NCI-H524 (cell line): ENCODE measurements at regions not wholly inside any gene's neighbourhood (a gene's known extent, or its start where the extent isn't known, plus 50 kb on each side); places are given as distances from the start of the nearest gene placed in this dataset.
A peak's percentile ranks its signal among the peaks of the same experiment; 100 is the strongest.

Experiments
- DNase-seq, 2 experiments: peaks; one replicate each; lab custom pipeline; 2025; lab: John Stamatoyannopoulos, UW

DNA sequence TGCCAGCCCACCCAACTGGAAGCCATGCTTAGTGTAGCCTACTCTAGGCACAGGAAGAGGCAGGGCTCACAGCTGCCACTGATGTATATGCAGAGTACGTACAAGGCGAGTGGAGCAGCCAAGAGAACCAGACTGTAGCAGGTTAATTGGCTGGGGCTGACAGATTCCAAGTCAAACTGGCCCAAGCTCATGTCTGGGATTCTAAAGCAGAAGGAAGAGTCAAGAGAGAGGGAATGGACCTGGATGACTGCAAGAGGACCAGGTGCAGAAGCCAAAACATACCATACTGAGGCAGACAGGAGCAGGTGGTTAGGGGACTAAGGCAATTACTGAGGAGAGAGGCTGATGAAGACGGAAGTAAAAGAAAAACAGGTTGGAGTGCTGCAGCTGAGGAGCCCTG, 51.3 kb upstream of the LRRN2 start:
- DNase-seq = peak; percentile 39 to 76

GRCh38 chr1:204738506-204738905, 53.0 kb upstream of the LRRN2 start:
- no peak for DNase-seq

- no peak for DNase-seq
Observed at GRCh38 chr1:204740354-204740753, 54.8 kb upstream of the LRRN2 start.

GRCh38 chr1:204741440-204741839, 55.9 kb upstream of the LRRN2 start:
- DNase-seq = peak in 1 of 2 experiments; percentile 27

DNA sequence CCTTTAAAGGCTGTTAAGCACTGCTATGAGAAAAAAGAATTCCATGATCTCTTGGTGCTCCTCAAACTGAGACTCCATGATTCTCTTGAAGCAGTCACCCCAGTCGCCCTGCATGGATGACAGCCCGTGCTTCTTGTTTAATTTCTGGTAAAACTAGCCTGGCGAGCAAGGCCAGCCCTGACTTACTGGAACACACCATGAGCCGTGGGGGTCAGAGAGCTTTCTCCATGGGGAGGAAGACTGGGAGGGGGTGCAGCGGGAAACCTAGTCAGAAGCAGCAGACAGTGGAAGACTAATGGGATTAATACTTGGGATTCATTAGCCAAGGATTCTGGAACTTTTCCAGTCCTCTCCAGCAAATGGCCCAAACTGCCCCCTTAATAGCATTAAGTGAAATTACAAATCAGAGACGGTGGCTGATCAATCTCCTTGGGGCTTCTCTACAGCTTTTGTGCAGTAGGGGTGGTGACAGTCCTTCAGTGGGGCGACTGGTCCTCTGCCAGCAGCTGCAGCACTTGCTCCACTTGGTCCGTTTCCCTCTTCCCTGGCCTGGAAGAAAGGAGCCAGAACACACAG, 57.2 kb upstream of the LRRN2 start:
- DNase-seq = peak; percentile 19 to 65

- DNase-seq = peak in 1 of 2 experiments; percentile 39
Observed at GRCh38 chr1:204744107-204744779, 58.7 kb upstream of the LRRN2 start.

DNA sequence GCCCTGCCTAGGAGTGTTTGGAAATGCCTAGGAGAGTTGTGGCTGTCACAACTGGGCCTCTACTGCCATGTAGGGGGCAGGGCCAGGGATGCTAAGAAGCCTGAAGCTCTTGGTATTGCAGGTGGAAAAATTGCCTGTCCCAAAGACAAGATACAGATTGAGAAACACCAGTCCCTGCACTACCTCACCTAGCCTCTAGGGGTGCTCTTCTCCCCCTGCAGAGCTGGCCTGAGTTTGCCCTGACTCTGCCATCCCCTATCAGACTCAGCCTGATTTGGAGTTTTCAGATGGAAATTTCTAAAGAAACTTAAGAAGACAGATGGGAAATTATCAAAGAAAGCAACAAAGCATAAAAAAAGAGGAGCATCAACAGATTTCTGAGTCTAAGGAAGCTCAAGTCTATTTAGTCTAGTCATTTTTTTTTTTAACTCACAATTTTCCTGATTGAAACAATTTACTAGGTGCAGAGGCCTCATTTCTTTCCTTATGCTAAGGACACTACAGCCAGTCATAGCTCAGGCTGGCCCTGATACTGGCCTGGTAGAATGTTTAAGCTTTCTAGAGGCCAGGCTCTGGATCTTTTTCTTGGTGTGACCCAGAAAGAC, 61.4 kb upstream of the LRRN2 start:
- DNase-seq = peak in 1 of 2 experiments; percentile 55

- no peak for DNase-seq
Observed at GRCh38 chr1:204751480-204751879, 65.9 kb upstream of the LRRN2 start.

DNA sequence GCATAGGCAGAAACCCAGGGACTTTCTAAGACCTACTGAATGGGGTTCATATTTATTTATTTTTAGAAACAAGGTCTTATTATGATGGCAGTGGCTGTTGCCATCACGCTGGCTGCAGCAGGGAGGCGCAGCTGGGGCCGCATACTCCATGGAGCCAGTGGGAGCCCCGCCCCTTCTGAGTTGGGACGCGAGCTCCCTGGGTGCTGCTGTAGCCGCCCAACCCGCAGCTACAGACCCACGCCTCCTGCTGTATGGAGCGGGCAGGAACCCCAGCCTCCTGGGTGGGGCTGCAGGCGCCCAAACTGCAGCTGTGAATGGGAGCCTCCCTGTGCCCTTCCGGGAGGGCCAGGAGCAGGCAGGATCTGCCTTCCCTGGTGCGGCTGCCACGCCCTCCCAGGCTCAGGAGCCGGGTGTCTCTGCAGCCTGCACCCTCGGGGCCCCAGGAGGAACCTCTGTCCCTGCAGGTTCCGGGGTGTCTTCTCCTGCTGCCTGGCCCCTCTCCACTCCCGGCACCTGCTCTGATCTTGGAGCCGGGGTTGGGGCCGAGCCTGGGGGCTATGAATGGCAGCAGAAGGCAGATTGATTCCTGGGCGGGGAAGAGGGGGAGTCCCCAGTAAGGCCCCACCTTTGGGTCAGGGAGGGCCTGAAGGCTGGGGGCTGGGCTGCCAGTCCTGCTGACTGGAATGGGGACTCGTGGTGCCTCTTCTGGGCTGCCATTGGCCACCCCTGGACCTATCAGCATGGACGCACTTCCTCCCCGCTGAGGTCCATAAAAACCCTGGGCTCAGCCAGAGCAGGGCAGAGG, 66.5 kb upstream of the LRRN2 start:
- no peak for DNase-seq

GRCh38 chr1:204752688-204753040, 67.1 kb upstream of the LRRN2 start:
- no peak for DNase-seq

GRCh38 chr1:204754821-204755220, 69.3 kb upstream of the LRRN2 start:
- DNase-seq = no peak

- no peak for DNase-seq
Observed at GRCh38 chr1:204756349-204756748, 70.8 kb upstream of the LRRN2 start.

- no peak for DNase-seq
Observed at GRCh38 chr1:204756811-204757210, 71.3 kb upstream of the LRRN2 start.

- DNase-seq = no peak
Observed at GRCh38 chr1:204758601-204759000, 73.1 kb upstream of the LRRN2 start.

- no peak for DNase-seq
Observed at GRCh38 chr1:204760350-204760749, 74.8 kb upstream of the LRRN2 start.

DNA sequence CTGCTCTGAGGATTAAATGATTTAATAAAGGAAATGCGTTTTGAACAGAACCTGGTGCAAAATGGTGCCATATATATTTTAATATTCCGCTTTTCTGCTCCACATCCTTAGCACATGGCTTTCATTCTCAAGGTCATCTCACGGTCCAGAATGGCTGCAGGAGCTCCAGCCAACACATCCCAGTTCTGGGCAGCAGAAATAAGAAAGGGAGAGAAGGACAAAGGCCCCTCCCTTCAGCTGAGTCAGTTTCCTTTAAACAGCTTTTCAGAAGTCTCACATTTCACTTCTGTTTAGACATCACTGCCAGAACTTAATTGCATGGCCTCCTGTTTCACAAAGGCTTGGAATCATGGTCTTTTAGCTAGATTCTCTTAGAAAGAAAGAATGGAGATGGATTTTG, 75.2 kb upstream of the LRRN2 start:
- DNase-seq = no peak

- peak; percentile 62 to 75 for DNase-seq
Observed at GRCh38 chr1:204763773-204764427, 78.4 kb upstream of the LRRN2 start.

DNA sequence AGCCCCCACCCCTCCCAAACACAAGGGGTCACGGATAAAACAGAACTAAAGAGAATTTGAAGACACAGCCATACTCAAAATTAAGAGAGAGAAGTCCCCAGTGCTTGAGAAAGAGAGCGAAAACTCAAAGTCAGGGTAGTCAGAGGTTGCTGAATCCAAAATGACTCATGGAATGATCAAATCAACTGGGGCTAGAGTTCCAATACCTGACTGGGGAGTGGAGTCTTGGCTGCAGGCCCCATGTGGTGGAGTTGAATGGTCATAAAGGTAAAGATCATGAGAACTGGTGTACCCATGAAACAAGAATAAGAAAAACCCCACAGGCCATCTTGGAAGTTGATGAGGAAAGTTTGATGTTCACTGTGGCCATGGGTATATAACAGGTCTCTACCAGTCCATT, 84.5 kb upstream of the LRRN2 start:
- DNase-seq = no peak

DNA sequence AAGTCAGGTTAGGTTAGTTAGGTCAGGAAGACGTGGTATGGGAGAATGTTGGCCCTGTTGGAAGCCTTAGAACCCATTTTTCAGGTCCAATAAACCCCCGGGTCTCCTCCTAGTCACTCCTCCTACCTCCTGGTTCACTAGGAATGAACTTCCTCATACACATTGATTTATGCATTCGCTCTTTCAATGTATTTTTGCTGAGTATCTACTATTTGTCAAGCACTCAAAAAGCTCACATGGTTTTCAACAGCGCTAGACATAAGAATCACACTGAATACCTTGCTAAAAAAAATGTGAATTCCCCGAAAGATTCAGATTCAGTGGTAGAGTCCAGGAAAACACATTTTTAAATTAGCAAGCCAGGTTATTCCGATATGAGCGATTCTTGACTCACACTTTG, 85.8 kb upstream of the LRRN2 start:
- DNase-seq = no peak

GRCh38 chr1:204773246-204773645, 87.7 kb upstream of the LRRN2 start:
- DNase-seq = no peak

- no peak for DNase-seq
Observed at GRCh38 chr1:204775546-204775945, 90.0 kb upstream of the LRRN2 start.

- DNase-seq = no peak
Observed at GRCh38 chr1:204777591-204777990, 92.1 kb upstream of the LRRN2 start.
